OCI-LY1 (cell line): ENCODE measurements at regions not wholly inside any gene's neighbourhood (a gene's known extent, or its start where the extent isn't known, plus 50 kb on each side); places are given as distances from the start of the nearest gene placed in this dataset.

Source experiments
- EZH2 ChIP-seq: fragments of 200-600 bp; sonication (generic), shearing (Covaris generic); IDR thresholded peaks from 2 replicates; pipeline ENCODE4 v1.8.0; 2017; ENCODE audit warnings: borderline replicate concordance, mixed run types, mild to moderate bottlenecking, antibody characterized with exemption, low read length, moderate library complexity, mixed read lengths
- TF ChIP-seq, protein P1 (sequence below): fragments of 200-600 bp; sonication (generic), shearing (Covaris generic); IDR thresholded peaks from 2 replicates; pipeline ENCODE4 v1.5.1; 2017; ENCODE audit warnings: mild to moderate bottlenecking, antibody characterized with exemption, low read length, moderate library complexity, mixed read lengths

GRCh38 chr2:190746971-190747761 is 98.3 kb downstream of the NAB1 start:
- TF ChIP-seq, protein P1, sequence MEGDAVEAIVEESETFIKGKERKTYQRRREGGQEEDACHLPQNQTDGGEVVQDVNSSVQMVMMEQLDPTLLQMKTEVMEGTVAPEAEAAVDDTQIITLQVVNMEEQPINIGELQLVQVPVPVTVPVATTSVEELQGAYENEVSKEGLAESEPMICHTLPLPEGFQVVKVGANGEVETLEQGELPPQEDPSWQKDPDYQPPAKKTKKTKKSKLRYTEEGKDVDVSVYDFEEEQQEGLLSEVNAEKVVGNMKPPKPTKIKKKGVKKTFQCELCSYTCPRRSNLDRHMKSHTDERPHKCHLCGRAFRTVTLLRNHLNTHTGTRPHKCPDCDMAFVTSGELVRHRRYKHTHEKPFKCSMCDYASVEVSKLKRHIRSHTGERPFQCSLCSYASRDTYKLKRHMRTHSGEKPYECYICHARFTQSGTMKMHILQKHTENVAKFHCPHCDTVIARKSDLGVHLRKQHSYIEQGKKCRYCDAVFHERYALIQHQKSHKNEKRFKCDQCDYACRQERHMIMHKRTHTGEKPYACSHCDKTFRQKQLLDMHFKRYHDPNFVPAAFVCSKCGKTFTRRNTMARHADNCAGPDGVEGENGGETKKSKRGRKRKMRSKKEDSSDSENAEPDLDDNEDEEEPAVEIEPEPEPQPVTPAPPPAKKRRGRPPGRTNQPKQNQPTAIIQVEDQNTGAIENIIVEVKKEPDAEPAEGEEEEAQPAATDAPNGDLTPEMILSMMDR = no peak
- TF ChIP-seq EZH2 = no peak
